Amniotic epithelial cell (primary cell): ENCODE measurements at regions not wholly inside any gene's neighbourhood (a gene's known extent, or its start where the extent isn't known, plus 50 kb on each side); places are given as distances from the start of the nearest gene placed in this dataset.
A peak's percentile ranks its signal among the peaks of the same experiment; 100 is the strongest.
"Not testable (repeated sequence)": the region's sequence is repeated elsewhere in the genome, so short reads cannot be mapped to it uniquely, and the experiment has no call there.

Experiments
- DNase-seq: peaks from one replicate; pipeline ENCODE4 v3.0.0-alpha.2; 2010; ENCODE audit warnings: low read depth

GRCh38 chr3:72178463-72179106 lies 393.6 kb upstream of the PROK2 start:
- no peak for DNase-seq

- peak; percentile 50 for DNase-seq
These were observed 392.4 kb upstream of the PROK2 start for GRCh38 chr3:72177075-72178050.

- DNase-seq, result no peak
These were observed 391.6 kb upstream of the PROK2 start for GRCh38 chr3:72176537-72177041.

DNA sequence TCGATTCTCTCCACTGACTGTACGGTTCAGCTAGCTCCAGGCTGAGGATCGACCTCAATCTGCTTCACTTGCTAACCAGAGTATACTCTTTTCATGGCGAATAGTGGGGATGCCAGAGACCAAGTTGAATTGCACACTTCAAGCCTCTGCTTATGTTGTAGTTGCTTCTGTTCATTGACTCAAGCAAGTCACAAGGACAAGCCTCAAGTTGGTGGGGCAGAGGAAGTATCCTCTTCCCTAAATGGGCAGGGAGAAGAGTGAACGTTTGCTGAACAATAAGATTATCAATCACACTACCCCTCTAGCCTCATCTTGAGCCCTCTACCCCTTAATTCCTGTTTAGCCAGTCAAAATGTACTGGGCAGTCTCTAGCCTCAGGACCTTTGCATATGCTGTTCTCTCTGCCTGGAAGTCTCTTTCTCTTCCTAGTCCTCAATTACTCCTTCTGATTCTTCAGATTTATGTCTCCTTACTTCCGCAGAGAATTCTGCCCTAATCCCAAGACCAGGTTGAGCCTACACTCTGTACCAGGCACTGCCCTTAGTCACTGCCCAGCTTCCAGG lies 390.4 kb upstream of the PROK2 start:
- DNase-seq, result peak; percentile 8

- no peak for DNase-seq
These were observed 389.9 kb upstream of the PROK2 start for GRCh38 chr3:72174890-72175289.

- DNase-seq, result peak; percentile 39
These were observed 389.1 kb upstream of the PROK2 start for GRCh38 chr3:72174040-72174439.

GRCh38 chr3:72171946-72172345 lies 387.0 kb upstream of the PROK2 start:
- DNase-seq, result no peak

GRCh38 chr3:72171463-72171881 lies 386.5 kb upstream of the PROK2 start:
- peak; percentile 36 for DNase-seq

GRCh38 chr3:72169561-72170472 lies 384.9 kb upstream of the PROK2 start:
- DNase-seq, result no peak

DNA sequence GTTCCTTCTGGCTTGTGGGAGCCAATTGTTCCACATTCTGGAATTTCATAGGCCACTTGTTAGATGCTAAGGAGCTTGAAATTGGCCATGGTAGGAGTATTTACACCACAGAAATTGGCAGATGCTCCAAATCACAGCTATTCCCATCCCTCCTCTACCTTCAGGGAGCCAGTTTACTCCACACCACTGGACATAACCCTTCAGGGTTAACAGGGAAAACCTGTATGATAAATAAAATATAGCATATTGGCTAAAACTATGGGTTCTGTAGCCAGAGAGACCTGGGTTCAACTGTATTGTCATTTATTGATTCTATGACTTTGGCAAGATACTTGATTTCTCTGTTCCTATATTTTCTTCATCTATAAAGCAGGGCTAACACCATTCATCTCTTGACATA lies 384.2 kb upstream of the PROK2 start:
- no peak for DNase-seq

DNA sequence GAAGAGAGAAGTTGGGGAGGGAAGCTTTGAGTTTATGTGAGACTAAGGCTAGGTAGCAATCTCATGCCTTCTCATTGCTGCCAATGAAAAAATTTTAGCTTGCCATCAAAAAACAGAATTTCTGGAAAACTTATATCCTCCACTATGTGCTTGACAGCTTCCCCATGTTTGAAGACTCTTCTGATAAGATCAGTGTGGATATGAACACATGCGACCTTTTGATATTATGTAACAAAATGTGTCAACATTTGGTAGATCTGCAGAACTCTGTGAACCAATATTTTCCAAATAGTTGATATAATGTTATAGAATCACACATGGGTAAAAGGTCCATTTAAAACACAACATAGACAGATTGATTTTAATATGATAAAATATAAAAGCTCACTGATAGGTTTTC lies 380.9 kb upstream of the PROK2 start:
- no peak for DNase-seq

DNA sequence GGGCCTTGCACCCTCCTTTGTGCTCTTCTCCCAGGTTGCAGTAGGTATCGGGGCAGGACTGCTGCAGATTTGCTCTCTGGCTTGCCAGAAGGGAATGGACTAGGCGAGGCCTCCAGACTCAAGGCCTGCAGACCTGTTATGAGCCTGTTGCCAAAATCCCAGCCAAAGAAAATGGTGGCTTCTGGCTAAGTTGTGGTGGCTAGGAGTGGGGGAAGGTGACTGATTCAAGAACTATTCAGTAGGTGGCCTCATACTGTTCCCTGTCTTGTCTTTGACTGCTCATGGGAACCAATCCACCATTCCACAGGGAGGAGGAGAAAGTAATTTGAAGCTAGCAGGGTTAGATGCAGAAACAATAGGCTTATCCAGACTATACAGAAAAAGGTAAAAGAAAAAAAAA lies 380.4 kb upstream of the PROK2 start:
- DNase-seq, result no peak

DNA sequence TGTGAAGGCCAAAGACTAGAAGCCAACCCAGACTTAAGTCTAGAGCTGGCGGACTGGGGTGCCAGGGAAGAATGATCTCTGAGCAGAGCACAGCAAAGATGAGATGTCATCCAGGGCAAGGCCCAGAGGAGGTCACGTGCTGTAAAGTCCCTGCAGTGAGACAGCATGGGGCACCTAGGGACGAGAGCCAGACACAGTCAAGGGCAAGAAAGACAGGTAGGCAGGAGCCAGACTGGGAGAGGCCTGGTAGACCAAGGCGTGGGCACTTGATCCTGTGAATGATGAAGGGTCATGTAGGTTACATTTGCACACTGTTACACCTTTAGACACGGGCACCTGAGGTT lies 379.7 kb upstream of the PROK2 start:
- no peak for DNase-seq

GRCh38 chr3:72163809-72164634 lies 379.1 kb upstream of the PROK2 start:
- no peak for DNase-seq

- no peak for DNase-seq
These were observed 377.8 kb upstream of the PROK2 start for GRCh38 chr3:72162649-72163184.

DNA sequence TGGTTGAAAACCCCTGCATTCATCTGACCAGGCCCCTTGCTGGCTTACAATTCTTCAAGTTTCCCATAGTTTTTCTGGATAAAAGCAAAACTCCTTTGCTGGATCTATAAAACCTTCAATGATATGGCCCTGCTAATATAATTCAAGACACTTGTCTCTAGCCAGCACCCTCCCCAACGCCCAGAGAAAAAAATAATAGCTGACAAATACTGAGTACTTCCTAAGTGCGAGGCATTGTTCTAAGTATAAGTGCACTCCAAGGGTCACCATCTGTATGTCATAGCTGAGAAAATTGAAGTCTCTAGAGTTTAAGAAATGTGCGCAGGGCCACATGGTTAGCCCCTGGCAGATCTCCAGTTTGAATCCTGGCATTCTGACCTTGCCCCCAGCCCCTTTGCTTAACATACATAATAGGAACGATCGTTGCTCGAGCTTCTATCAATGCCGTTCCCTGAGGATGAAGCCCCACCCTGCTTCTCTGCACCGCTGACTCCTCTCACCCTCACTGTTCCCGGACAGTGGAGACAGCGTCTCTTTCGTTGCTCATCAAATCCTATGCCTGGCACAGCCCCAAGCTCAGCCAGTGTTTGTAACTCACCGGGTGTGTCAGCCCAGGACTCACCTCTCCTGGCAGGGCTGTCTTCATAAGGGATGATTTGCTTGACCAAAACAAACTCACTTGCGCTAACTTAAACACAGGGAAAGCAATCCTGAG lies 377.1 kb upstream of the PROK2 start:
- peak; percentile 77 for DNase-seq

GRCh38 chr3:72161285-72161684 lies 376.3 kb upstream of the PROK2 start:
- not testable (repeated sequence) for DNase-seq

GRCh38 chr3:72160351-72160750 lies 375.4 kb upstream of the PROK2 start:
- peak; percentile 64 for DNase-seq

GRCh38 chr3:72159487-72159886 lies 374.5 kb upstream of the PROK2 start:
- no peak for DNase-seq
